HUES6 (cell line): ENCODE measurements at regions not wholly inside any gene's neighbourhood (a gene's known extent, or its start where the extent isn't known, plus 50 kb on each side); places are given as distances from the start of the nearest gene placed in this dataset.

ENCODE experiments used
- H3K27ac ChIP-seq: 2 replicates; pipeline ENCODE4 v1.7.0; 2013; ENCODE audit warnings: low read depth, mild to moderate bottlenecking, low read length, inconsistent platforms
- H3K27me3 ChIP-seq: 2 replicates; pipeline ENCODE4 v1.6.1; 2013; ENCODE audit warnings: low read length; ENCODE audit not compliant: control insufficient read depth, insufficient read depth
- H3K36me3 ChIP-seq: 2 replicates; pipeline ENCODE4 v1.6.1; 2013; ENCODE audit warnings: low read length; ENCODE audit not compliant: control insufficient read depth, insufficient read depth
- H3K4me1 ChIP-seq: 2 replicates; pipeline ENCODE4 v1.6.1; 2013; ENCODE audit warnings: low read length; ENCODE audit not compliant: control insufficient read depth, insufficient read depth
- H3K4me3 ChIP-seq: 2 replicates; pipeline ENCODE4 v1.5.1; 2013; ENCODE audit warnings: low read depth, low read length
- H3K9ac ChIP-seq: one replicate; pipeline ENCODE4 v1.6.1; 2013; ENCODE audit warnings: mild to moderate bottlenecking, low read length
- H3K9me3 ChIP-seq: 2 replicates; pipeline ENCODE4 v1.6.1; 2013; ENCODE audit warnings: low read depth, low read length; ENCODE audit not compliant: control insufficient read depth, insufficient read depth

- Histone ChIP-seq H3K36me3 (no peaks in the 10 kb centered on the region), H3K9ac (no peak overlapping the region), H3K27ac (peak overlapping the region; percentile 76; the same call in 1 of the 2 replicates), H3K4me1 (peaks cover 50% of the 10 kb centered on the region), H3K27me3 (no peaks in the 10 kb centered on the region), H3K4me3 (no peak overlapping the region), H3K9me3 (no peaks in the 10 kb centered on the region)
Observed at GRCh38 chr1:209403921-209404320, 179.6 kb upstream of the CAMK1G start.

- Histone ChIP-seq H3K27me3 (no peaks in the 10 kb centered on the region), H3K9ac (no peak overlapping the region), H3K4me1 (peaks cover 44% of the 10 kb centered on the region), H3K36me3 (no peaks in the 10 kb centered on the region), H3K4me3 (no peak overlapping the region), H3K9me3 (no peaks in the 10 kb centered on the region), H3K27ac (peak overlapping the region; percentile 76; the same call in 1 of the 2 replicates)
Observed at GRCh38 chr1:209404577-209404976, 178.9 kb upstream of the CAMK1G start.

GRCh38 chr1:209405183-209405814 is 178.2 kb upstream of the CAMK1G start:
- Histone ChIP-seq H3K4me1 (peaks cover 41% of the 10 kb centered on the region), H3K27me3 (no peaks in the 10 kb centered on the region), H3K36me3 (no peaks in the 10 kb centered on the region), H3K9me3 (no peaks in the 10 kb centered on the region), H3K9ac (peak overlapping the region; percentile 18), H3K4me3 (peak overlapping the region; percentile 19), H3K27ac (peak overlapping the region; percentile 76)

- Histone ChIP-seq H3K9me3 (no peaks in the 10 kb centered on the region), H3K9ac (no peak overlapping the region), H3K27me3 (no peaks in the 10 kb centered on the region), H3K27ac (peak overlapping the region; percentile 76), H3K4me1 (peaks cover 39% of the 10 kb centered on the region), H3K4me3 (no peak overlapping the region), H3K36me3 (no peaks in the 10 kb centered on the region)
Observed at GRCh38 chr1:209406168-209406567, 177.3 kb upstream of the CAMK1G start.

- no peaks in the 10 kb centered on the region for H3K9me3 ChIP-seq
- H3K36me3 ChIP-seq: no peaks in the 10 kb centered on the region
- H3K9ac ChIP-seq: no peak overlapping the region
- H3K4me1 ChIP-seq: peaks cover 40% of the 10 kb centered on the region
- H3K27ac ChIP-seq: no peak overlapping the region
- no peak overlapping the region for H3K4me3 ChIP-seq
- H3K27me3 ChIP-seq: no peaks in the 10 kb centered on the region
Observed at GRCh38 chr1:209406595-209406994, 176.9 kb upstream of the CAMK1G start.

GRCh38 chr1:209409780-209410179 is 173.7 kb upstream of the CAMK1G start:
- H3K27me3 ChIP-seq: no peaks in the 10 kb centered on the region; the same call in 1 of the 2 replicates
- no peaks in the 10 kb centered on the region for H3K9me3 ChIP-seq
- H3K36me3 ChIP-seq: no peaks in the 10 kb centered on the region
- no peak overlapping the region for H3K9ac ChIP-seq
- no peak overlapping the region for H3K4me3 ChIP-seq
- peaks cover 31% of the 10 kb centered on the region for H3K4me1 ChIP-seq
- H3K27ac ChIP-seq: no peak overlapping the region

- Histone ChIP-seq H3K27me3 (peaks cover 5% of the 10 kb centered on the region), H3K36me3 (no peaks in the 10 kb centered on the region), H3K9me3 (no peaks in the 10 kb centered on the region), H3K4me3 (no peak overlapping the region), H3K4me1 (peaks cover 20% of the 10 kb centered on the region), H3K9ac (no peak overlapping the region), H3K27ac (peak overlapping the region; percentile 34; the same call in 1 of the 2 replicates)
Observed at GRCh38 chr1:209411491-209411929, 172.0 kb upstream of the CAMK1G start.

GRCh38 chr1:209412036-209412435 is 171.5 kb upstream of the CAMK1G start:
- Histone ChIP-seq H3K27ac (no peak overlapping the region), H3K36me3 (no peaks in the 10 kb centered on the region), H3K27me3 (peaks cover 8% of the 10 kb centered on the region), H3K9ac (no peak overlapping the region), H3K4me1 (peaks cover 19% of the 10 kb centered on the region), H3K4me3 (no peak overlapping the region), H3K9me3 (no peaks in the 10 kb centered on the region)

- peaks cover 19% of the 10 kb centered on the region for H3K4me1 ChIP-seq
- peaks cover 8% of the 10 kb centered on the region for H3K27me3 ChIP-seq
Observed at GRCh38 chr1:209412566-209412965, 170.9 kb upstream of the CAMK1G start.

GRCh38 chr1:209413062-209413461 is 170.5 kb upstream of the CAMK1G start:
- peaks cover 19% of the 10 kb centered on the region for H3K4me1 ChIP-seq
- H3K27me3 ChIP-seq: peaks cover 8% of the 10 kb centered on the region
- H3K36me3 ChIP-seq: no peaks in the 10 kb centered on the region
- no peak overlapping the region for H3K27ac ChIP-seq
- no peak overlapping the region for H3K9ac ChIP-seq
- H3K9me3 ChIP-seq: no peaks in the 10 kb centered on the region
- no peak overlapping the region for H3K4me3 ChIP-seq

More at GRCh38 chr1:209412566-209412965, 170.9 kb upstream of the CAMK1G start:
- no peak overlapping the region for H3K9ac ChIP-seq
- no peak overlapping the region for H3K4me3 ChIP-seq
- no peaks in the 10 kb centered on the region for H3K36me3 ChIP-seq
- no peaks in the 10 kb centered on the region for H3K9me3 ChIP-seq
- H3K27ac ChIP-seq: no peak overlapping the region

GRCh38 chr1:209414803-209415329 is 168.6 kb upstream of the CAMK1G start:
- peaks cover 30% of the 10 kb centered on the region for H3K4me1 ChIP-seq
- no peak overlapping the region for H3K9ac ChIP-seq
- no peak overlapping the region for H3K4me3 ChIP-seq
- no peaks in the 10 kb centered on the region for H3K36me3 ChIP-seq
- H3K27ac ChIP-seq: no peak overlapping the region
- no peaks in the 10 kb centered on the region for H3K9me3 ChIP-seq
- H3K27me3 ChIP-seq: peaks cover 8% of the 10 kb centered on the region
